H1 (cell line): ENCODE measurements at regions not wholly inside any gene's neighbourhood (a gene's known extent, or its start where the extent isn't known, plus 50 kb on each side); places are given as distances from the start of the nearest gene placed in this dataset.

Experiments
- CBX5 ChIP-seq: fragments of 300-800, 300-1000 bp; sonication (generic); IDR thresholded peaks from 2 replicates; pipeline ENCODE4 v1.7.1; 2016; ENCODE audit warnings: antibody characterized with exemption, low read length, low read depth
- CBX8 ChIP-seq: fragments of 300-800, 300-1000 bp; sonication (generic); IDR thresholded peaks from 2 replicates; pipeline ENCODE4 v1.7.1; 2016; ENCODE audit warnings: low read depth, low read length, borderline replicate concordance
- CHD7 ChIP-seq: fragments of 300-600 bp; sonication (generic); IDR thresholded peaks from 2 replicates; pipeline ENCODE4 v1.7.1; 2012; ENCODE audit warnings: low read length, moderate library complexity, mild to moderate bottlenecking, inconsistent platforms; ENCODE audit not compliant: insufficient replicate concordance
- CREB1 ChIP-seq: IDR thresholded peaks from 2 replicates; pipeline ENCODE4 v1.6.1; 2012; ENCODE audit warnings: inconsistent platforms
- GTF2F1 ChIP-seq: IDR thresholded peaks from 2 replicates; pipeline ENCODE4 v1.6.1; 2012; ENCODE audit warnings: low read depth, low read length, improper control_type of control experiment, borderline replicate concordance
- KDM4A ChIP-seq: IDR thresholded peaks from one replicate; pipeline ENCODE4 v1.7.1; 2012; ENCODE audit warnings: low read depth, mild to moderate bottlenecking, moderate library complexity, low read length, inconsistent platforms; ENCODE audit not compliant: severe bottlenecking
- KDM5A ChIP-seq: fragments of 200-600 bp; IDR thresholded peaks from 2 replicates; pipeline ENCODE4 v1.7.1; 2012; ENCODE audit warnings: mild to moderate bottlenecking, low read length, inconsistent platforms, mixed read lengths
- SIRT6 ChIP-seq: IDR thresholded peaks from one replicate; pipeline ENCODE4 v1.7.1; 2012; ENCODE audit warnings: low read length, inconsistent platforms
- TEAD4 ChIP-seq: IDR thresholded peaks from 2 replicates; pipeline ENCODE4 v1.6.1; 2012; ENCODE audit warnings: low read depth, low read length, inconsistent platforms, mixed read lengths
- TF ChIP-seq, protein P1 (sequence below): IDR thresholded peaks from 2 replicates; pipeline ENCODE4 v1.6.1; 2012; ENCODE audit warnings: inconsistent platforms

GRCh38 chr5:67308988-67309688, 112.5 kb upstream of the CD180 start (continued):
- TF ChIP-seq CHD7 (no peak), CBX5 (no peak), TEAD4 (no peak), CBX8 (no peak), CREB1 (no peak), SIRT6 (no peak), KDM5A (no peak), KDM4A (no peak), GTF2F1 (no peak)
- TF ChIP-seq, protein P1, sequence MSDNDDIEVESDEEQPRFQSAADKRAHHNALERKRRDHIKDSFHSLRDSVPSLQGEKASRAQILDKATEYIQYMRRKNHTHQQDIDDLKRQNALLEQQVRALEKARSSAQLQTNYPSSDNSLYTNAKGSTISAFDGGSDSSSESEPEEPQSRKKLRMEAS: no peak
